PFSK-1 (cell line): ENCODE measurements at regions not wholly inside any gene's neighbourhood (a gene's known extent, or its start where the extent isn't known, plus 50 kb on each side); places are given as distances from the start of the nearest gene placed in this dataset.

Experiments used
- POLR2AphosphoS5 ChIP-seq: IDR thresholded peaks from 2 replicates; pipeline ENCODE4 v1.6.1; 2012; ENCODE audit warnings: low read depth, mild to moderate bottlenecking, control low read depth, low read length, moderate library complexity
- SIN3A ChIP-seq: IDR thresholded peaks from 2 replicates; pipeline ENCODE4 v1.6.1; 2012; ENCODE audit warnings: mild to moderate bottlenecking, low read length, moderate library complexity, borderline replicate concordance; ENCODE audit not compliant: insufficient read depth
- TAF1 ChIP-seq: IDR thresholded peaks from 2 replicates; pipeline ENCODE4 v1.6.1; 2012; ENCODE audit warnings: low read length, control low read depth, borderline replicate concordance; ENCODE audit not compliant: insufficient read depth

DNA sequence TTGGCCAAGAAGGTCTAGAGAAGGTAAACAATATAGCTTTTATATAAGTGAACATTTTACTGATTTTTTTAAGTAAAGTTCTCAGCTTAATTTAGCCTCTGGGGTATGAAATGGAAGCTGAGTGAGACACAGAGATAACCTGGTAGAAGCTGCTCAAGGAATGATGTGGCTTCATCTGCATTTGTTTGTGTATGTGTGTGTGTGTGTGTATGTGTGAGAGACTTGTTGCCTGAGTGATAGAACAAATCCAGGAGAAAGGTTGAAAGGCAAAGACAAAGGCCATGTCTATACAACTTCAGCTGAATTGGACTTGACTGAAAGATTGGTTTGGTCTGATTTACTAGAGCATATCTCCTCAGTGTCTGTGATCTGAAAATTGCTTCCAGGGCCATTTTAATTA, 63.6 kb downstream of the PCDH7 start:
- TF ChIP-seq SIN3A: no peak
- no peak for TF ChIP-seq POLR2AphosphoS5
- TF ChIP-seq TAF1: no peak
